Stimulated activated CD4-positive, alpha-beta T cell treated with anti-CD3 and anti-CD28 coated beads, Interleukin-15, amount 100 ng/mL, for 24 hours (primary cell): ENCODE measurements at regions not wholly inside any gene's neighbourhood (a gene's known extent, or its start where the extent isn't known, plus 50 kb on each side); places are given as distances from the start of the nearest gene placed in this dataset.
"Not testable (repeated sequence)": the region's sequence is repeated elsewhere in the genome, so short reads cannot be mapped to it uniquely, and the experiment has no call there.

Experiments
- DNase-seq: peaks from one replicate; pipeline ENCODE4 v3.0.0-alpha.2; 2020

- no peak for DNase-seq
Observed at GRCh38 chr1:22196041-22196440, 53.1 kb upstream of the WNT4 start.

- no peak for DNase-seq
Observed at GRCh38 chr1:22196641-22197040, 53.7 kb upstream of the WNT4 start.

GRCh38 chr1:22197644-22198043, 54.7 kb upstream of the WNT4 start:
- no peak for DNase-seq

GRCh38 chr1:22201023-22201422, 58.1 kb upstream of the WNT4 start:
- DNase-seq: no peak

- no peak for DNase-seq
Observed at GRCh38 chr1:22203335-22203734, 60.4 kb upstream of the WNT4 start.

GRCh38 chr1:22204057-22204840, 61.4 kb upstream of the WNT4 start:
- no peak for DNase-seq

GRCh38 chr1:22204989-22205913, 62.4 kb upstream of the WNT4 start:
- DNase-seq: no peak

GRCh38 chr1:22206551-22207125, 63.7 kb upstream of the WNT4 start:
- DNase-seq: no peak

GRCh38 chr1:22207511-22208267, 64.8 kb upstream of the WNT4 start:
- DNase-seq: no peak

GRCh38 chr1:22208268-22208972, 65.5 kb upstream of the WNT4 start:
- no peak for DNase-seq

GRCh38 chr1:22208973-22209378, 66.1 kb upstream of the WNT4 start:
- no peak for DNase-seq

- DNase-seq: no peak
Observed at GRCh38 chr1:22210176-22210575, 67.3 kb upstream of the WNT4 start.

GRCh38 chr1:22210636-22211035, 67.7 kb upstream of the WNT4 start:
- DNase-seq: no peak

- DNase-seq: not testable (repeated sequence)
Observed at GRCh38 chr1:22211459-22211858, 68.6 kb upstream of the WNT4 start.

GRCh38 chr1:22212400-22213233, 69.7 kb upstream of the WNT4 start:
- DNase-seq: no peak

- no peak for DNase-seq
Observed at GRCh38 chr1:22216210-22216883, 73.5 kb upstream of the WNT4 start.

- DNase-seq: no peak
Observed at GRCh38 chr1:22216966-22217365, 74.1 kb upstream of the WNT4 start.

GRCh38 chr1:22217811-22218460, 75.0 kb upstream of the WNT4 start:
- DNase-seq: no peak

- DNase-seq: no peak
Observed at GRCh38 chr1:22218618-22219250, 75.8 kb upstream of the WNT4 start.
